Breast epithelium (tissue), 4 donors: ENCODE measurements at regions not wholly inside any gene's neighbourhood (a gene's known extent, or its start where the extent isn't known, plus 50 kb on each side); places are given as distances from the start of the nearest gene placed in this dataset.

Experiments
- DNase-seq, 2 donors: peaks; one replicate each; pipeline ENCODE4 v3.0.0-alpha.2; 2019; ENCODE audit warnings: low spot score in 2 of 2
- H3K27ac ChIP-seq, 2 donors: fragments of 200-600 bp; sonication (generic) in 1 of 2; one replicate each; pipeline ENCODE4 v1.5.1; 2016 to 2019; ENCODE audit warnings: mild to moderate bottlenecking in 1 of 2
- H3K27me3 ChIP-seq, 2 donors: fragments of 200-600 bp; sonication (generic) in 1 of 2; one replicate each; pipeline versions ENCODE4 v1.5.1 to v1.6.0; 2017 to 2019; ENCODE audit warnings: control low read depth in 1 of 2, mild to moderate bottlenecking in 1 of 2
- H3K36me3 ChIP-seq: fragments of 200-600 bp; one replicate; pipeline ENCODE4 v1.5.1; 2019
- H3K4me1 ChIP-seq, 2 donors: fragments of 200-600 bp; sonication (generic); one replicate each; pipeline ENCODE4 v1.5.1; 2016 to 2019; ENCODE audit warnings: control low read depth in 1 of 2
- H3K4me3 ChIP-seq, 3 donors: fragments of 200-600 bp; sonication (generic); 1 replicate in 2 of 3; 2 replicates in 1 of 3; pipeline ENCODE4 v1.5.1; 2016 to 2019; ENCODE audit warnings: mild to moderate bottlenecking in 3 of 3, moderate library complexity in 2 of 3
- H3K9me3 ChIP-seq, 2 donors: fragments of 200-600 bp; sonication (generic) in 1 of 2; one replicate each; pipeline ENCODE4 v1.5.1; 2016 to 2019; ENCODE audit warnings: control low read depth in 1 of 2
- POLR2A ChIP-seq: fragments of 450-650 bp; IDR thresholded peaks from one replicate; pipeline ENCODE4 v1.6.1; 2016; ENCODE audit warnings: antibody characterized with exemption, mild to moderate bottlenecking, moderate library complexity
- POLR2AphosphoS5 ChIP-seq, 3 donors: sonication (generic); formaldehyde crosslinking; IDR thresholded peaks; one replicate each; pipeline ENCODE4 v1.6.1; 2017; ENCODE audit warnings: antibody characterized with exemption in 3 of 3
- intact Hi-C: fragments of 100-400 bp; cut with DNase I; formaldehyde crosslinking; loops from one replicate; pipeline ENCODE4 v1.15.1; 2023; ENCODE audit warnings: low total_unique reads
- TF ChIP-seq, protein P1 (sequence below), 3 donors: fragments of 450-650 bp; IDR thresholded peaks; one replicate each; pipeline ENCODE4 v1.5.1; 2016 to 2017; ENCODE audit warnings: antibody characterized with exemption in 3 of 3, mild to moderate bottlenecking in 3 of 3, moderate library complexity in 3 of 3

DNA sequence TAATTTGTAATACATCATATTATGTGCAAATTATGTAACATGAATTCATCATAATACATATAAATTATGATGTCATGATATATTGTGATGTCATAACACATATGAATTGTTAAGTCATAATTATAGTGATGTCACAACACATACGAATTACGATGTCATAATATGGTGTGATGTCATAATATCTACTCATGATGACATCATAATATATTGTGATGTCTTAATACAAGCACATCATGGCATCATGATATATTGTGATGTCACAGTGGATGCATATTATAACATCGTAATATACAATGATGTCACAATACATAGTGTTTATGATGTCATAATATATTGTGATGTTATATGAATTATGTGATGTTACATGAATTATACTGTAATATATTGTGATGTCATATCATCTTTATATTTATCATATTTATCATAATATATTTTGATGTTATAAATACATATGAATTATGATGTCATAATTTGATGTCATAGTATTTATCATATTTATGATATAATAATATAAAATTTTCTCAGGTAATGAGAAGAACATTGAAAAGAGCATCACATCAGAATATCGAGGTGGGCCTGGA, 1793.0 kb downstream of the TP53TG3F start:
- Histone ChIP-seq H3K27ac (no peak overlapping the region), H3K27me3 (no peaks in the 10 kb centered on the region), H3K4me3 (no peak overlapping the region), H3K4me1 (no peaks in the 10 kb centered on the region), H3K36me3 (no peaks in the 10 kb centered on the region), H3K9me3 (peaks cover 11 to 31% of the 10 kb centered on the region in 2 donors)
- intact Hi-C loops, result no loop called here
- DNase-seq, result no peak
- TF ChIP-seq POLR2AphosphoS5 (IDR thresholded peaks at IDR 0.05) (no peak), POLR2A (no peak)
- TF ChIP-seq, protein P1, sequence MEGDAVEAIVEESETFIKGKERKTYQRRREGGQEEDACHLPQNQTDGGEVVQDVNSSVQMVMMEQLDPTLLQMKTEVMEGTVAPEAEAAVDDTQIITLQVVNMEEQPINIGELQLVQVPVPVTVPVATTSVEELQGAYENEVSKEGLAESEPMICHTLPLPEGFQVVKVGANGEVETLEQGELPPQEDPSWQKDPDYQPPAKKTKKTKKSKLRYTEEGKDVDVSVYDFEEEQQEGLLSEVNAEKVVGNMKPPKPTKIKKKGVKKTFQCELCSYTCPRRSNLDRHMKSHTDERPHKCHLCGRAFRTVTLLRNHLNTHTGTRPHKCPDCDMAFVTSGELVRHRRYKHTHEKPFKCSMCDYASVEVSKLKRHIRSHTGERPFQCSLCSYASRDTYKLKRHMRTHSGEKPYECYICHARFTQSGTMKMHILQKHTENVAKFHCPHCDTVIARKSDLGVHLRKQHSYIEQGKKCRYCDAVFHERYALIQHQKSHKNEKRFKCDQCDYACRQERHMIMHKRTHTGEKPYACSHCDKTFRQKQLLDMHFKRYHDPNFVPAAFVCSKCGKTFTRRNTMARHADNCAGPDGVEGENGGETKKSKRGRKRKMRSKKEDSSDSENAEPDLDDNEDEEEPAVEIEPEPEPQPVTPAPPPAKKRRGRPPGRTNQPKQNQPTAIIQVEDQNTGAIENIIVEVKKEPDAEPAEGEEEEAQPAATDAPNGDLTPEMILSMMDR (IDR thresholded peaks at IDR 0.05), result no peak

DNA sequence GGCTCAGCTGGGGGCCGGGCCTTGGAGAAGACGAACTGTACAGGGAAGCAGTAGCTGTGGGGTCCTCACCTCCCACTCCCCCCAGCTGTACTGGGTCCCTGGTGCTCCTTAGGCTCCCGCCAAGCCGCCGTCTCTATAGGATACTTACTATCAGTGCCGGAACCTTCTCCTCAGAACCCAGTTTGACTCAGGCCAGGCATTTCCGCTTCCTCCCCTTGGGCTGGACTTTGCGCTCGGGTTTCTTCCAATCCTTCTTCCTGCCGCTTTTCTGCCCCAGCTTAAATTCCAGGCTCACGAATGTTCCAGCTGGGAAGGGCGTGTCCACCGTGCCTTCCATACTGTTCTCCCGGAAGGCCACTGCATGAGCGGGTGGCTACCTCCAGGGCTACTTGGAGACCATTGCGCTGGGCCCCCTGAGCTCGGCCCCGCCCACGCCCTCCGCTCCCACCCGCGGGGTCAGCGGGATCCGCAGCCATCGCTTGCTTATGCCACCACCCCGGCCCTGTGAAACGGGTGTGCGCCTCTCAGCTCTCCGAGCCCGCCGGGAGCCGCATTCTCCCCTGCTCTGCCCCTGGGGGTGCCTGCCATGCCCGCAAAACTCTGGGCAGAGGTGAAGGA, 1795.9 kb downstream of the TP53TG3F start:
- TF ChIP-seq, protein P1 (IDR thresholded peaks at IDR 0.05), result no peak
- TF ChIP-seq POLR2AphosphoS5 (IDR thresholded peaks at IDR 0.05) (no peak), POLR2A (no peak)
- intact Hi-C loops, result no loop called here
- H3K27ac ChIP-seq, result no peak overlapping the region
- peaks cover 11 to 31% of the 10 kb centered on the region in 2 donors for H3K9me3 ChIP-seq
- DNase-seq, result no peak
- no peaks in the 10 kb centered on the region for H3K4me1 ChIP-seq
- H3K4me3 ChIP-seq, result no peak overlapping the region
- H3K36me3 ChIP-seq, result no peaks in the 10 kb centered on the region
- H3K27me3 ChIP-seq, result no peaks in the 10 kb centered on the region

DNA sequence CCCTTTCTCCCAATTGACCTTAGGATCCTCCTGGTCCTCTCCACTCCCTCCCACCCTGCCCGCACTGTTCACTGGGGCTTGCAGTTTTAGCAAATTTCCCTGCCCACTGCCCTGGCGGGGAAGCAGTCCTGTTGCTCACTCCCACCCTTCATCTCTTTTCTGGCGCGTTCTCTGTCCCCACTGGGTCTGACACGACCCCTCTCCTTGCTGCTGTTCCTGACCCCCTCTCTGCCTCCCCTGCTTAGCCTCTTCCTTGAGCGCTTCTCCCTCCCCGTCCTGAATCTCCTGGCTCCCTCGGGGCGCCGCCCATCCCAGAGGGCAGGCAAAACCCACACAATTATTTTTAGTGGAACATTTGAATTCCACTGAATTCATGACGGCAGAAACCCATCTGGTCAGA, 1796.4 kb downstream of the TP53TG3F start:
- no peak overlapping the region for H3K27ac ChIP-seq
- H3K27me3 ChIP-seq, result no peaks in the 10 kb centered on the region
- TF ChIP-seq, protein P1 (IDR thresholded peaks at IDR 0.05), result no peak
- TF ChIP-seq POLR2AphosphoS5 (IDR thresholded peaks at IDR 0.05) (no peak), POLR2A (no peak)
- no peaks in the 10 kb centered on the region for H3K36me3 ChIP-seq
- H3K9me3 ChIP-seq, result peaks cover 11 to 31% of the 10 kb centered on the region in 2 donors
- intact Hi-C loops, result no loop called here
- DNase-seq, result no peak
- no peak overlapping the region for H3K4me3 ChIP-seq
- H3K4me1 ChIP-seq, result no peaks in the 10 kb centered on the region

DNA sequence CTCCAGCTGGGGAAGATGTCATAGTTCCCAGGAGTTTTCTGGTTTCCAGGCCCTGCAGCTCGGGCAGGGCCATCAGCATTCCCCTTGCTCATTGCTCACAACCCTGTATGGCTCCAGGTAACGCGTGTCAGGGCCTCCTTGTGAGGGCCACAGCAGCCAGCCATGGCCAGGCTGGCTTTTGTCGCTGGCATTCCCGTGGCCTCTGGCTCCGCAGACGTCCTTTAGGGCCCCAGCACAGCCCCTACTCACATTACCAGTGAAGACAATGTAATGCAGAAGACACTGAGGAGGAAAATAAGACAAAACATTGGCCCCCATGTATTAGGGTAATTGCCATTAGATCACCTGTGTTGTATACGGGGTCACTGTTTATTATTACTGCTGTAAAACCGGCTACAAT, 1799.0 kb downstream of the TP53TG3F start:
- DNase-seq, result no peak
- H3K27me3 ChIP-seq, result no peaks in the 10 kb centered on the region
- no peak overlapping the region for H3K4me3 ChIP-seq
- H3K36me3 ChIP-seq, result no peaks in the 10 kb centered on the region
- intact Hi-C loops, result no loop called here
- H3K27ac ChIP-seq, result no peak overlapping the region
- H3K9me3 ChIP-seq, result peaks cover 11 to 20% of the 10 kb centered on the region in 2 donors
- H3K4me1 ChIP-seq, result no peaks in the 10 kb centered on the region
- TF ChIP-seq POLR2AphosphoS5 (IDR thresholded peaks at IDR 0.05), result no peak
- no peak for TF ChIP-seq POLR2A
- TF ChIP-seq, protein P1 (IDR thresholded peaks at IDR 0.05), result no peak

DNA sequence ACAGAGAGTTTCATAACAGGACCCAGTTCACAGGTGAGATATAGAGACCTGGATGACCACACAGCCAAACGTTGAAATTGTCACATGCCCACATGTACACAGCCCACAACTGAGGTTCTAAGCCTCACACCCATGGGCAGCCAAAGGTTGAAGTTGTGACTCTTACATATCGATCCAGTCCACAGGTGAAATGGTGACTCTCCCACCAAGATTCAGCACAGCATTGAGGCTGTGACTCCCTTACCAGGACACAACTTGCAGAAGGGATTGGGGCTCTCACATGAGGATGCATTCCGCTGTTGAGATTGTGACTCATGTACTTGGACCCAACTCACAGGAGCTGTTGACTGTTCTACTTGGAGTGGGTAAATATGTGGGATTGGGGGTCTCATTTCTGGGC, 1836.4 kb downstream of the TP53TG3F start:
- Histone ChIP-seq H3K36me3 (no peaks in the 10 kb centered on the region), H3K4me1 (no peaks in the 10 kb centered on the region), H3K9me3 (peaks cover 0 to 11% of the 10 kb centered on the region in 2 donors), H3K4me3 (no peak overlapping the region), H3K27me3 (no peaks in the 10 kb centered on the region), H3K27ac (no peak overlapping the region)
- intact Hi-C loops, result no loop called here
- TF ChIP-seq POLR2AphosphoS5 (IDR thresholded peaks at IDR 0.05) (no peak), POLR2A (no peak)
- TF ChIP-seq, protein P1 (IDR thresholded peaks at IDR 0.05), result no peak
- no peak for DNase-seq
